ENCODE measurements at regions not wholly inside any gene's neighbourhood (a gene's known extent, or its start where the extent isn't known, plus 50 kb on each side); places are given as distances from the start of the nearest gene placed in this dataset.

- Histone ChIP-seq H4K8ac (ENCODE audit: extremely low read depth, insufficient read depth, low read length) (no peak overlapping the region), H3K4me1 (replicated peaks in 1 of 4; ENCODE audit: control insufficient read depth in 3 of 4, insufficient read depth in 4 of 4, low read length in 3 of 4) (no peaks in the 10 kb centered on the region), H4K5ac (ENCODE audit: insufficient read length, low read depth, low read length) (no peak overlapping the region), H3K56ac (replicated peaks; ENCODE audit: insufficient read length, low read depth, low read length) (no peak overlapping the region), H3K23ac (ENCODE audit: insufficient read length) (no peak overlapping the region), H3K9ac (replicated peaks in 1 of 4; ENCODE audit: extremely low read depth in 1 of 4, low read depth in 3 of 4, low read length in 3 of 4) (no peak overlapping the region), H3K18ac (ENCODE audit: extremely low read depth, low read length) (no peak overlapping the region), H3K79me2 (ENCODE audit: control insufficient read depth in 1 of 2, insufficient read depth in 2 of 2, low read length in 2 of 2) (no peaks in the 10 kb centered on the region), H2BK120ac (replicated peaks; ENCODE audit: low read depth, low read length) (no peak overlapping the region), H3K9me3 (ENCODE audit: insufficient read depth in 2 of 2, low read depth in 1 of 2, low read length in 1 of 2) (no peaks in the 10 kb centered on the region), H2BK5ac (ENCODE audit: low read depth, low read length) (no peak overlapping the region), H3K27me3 (replicated peaks in 1 of 4; ENCODE audit: control insufficient read depth in 3 of 4, extremely low read depth in 1 of 4, insufficient read depth in 3 of 4, low read length in 3 of 4) (peaks cover 0 to 2% (median 0%) of the 10 kb centered on the region in 4 experiments; a peak in 1 of 7 replicates), H3K4me2 (ENCODE audit: insufficient read depth in 1 of 2, low read depth in 2 of 2, low read length in 2 of 2) (no peak overlapping the region), H2AFZ (ENCODE audit: low read length) (no peak overlapping the region), H3K4me3 (ENCODE audit: extremely low read depth in 1 of 4, insufficient read depth in 2 of 4, low read depth in 3 of 4, low read length in 4 of 4) (no peak overlapping the region), H3K36me3 (ENCODE audit: control insufficient read depth in 2 of 4, insufficient read depth in 4 of 4, low read length in 3 of 4) (no peaks in the 10 kb centered on the region), H4K91ac (replicated peaks; ENCODE audit: insufficient read length, low read length) (no peak overlapping the region), H3K27ac (ENCODE audit: low read depth, low read length) (no peak overlapping the region), H4K20me1 (replicated peaks in 1 of 2; ENCODE audit: control insufficient read depth in 1 of 2, insufficient read depth in 2 of 2, low read length in 2 of 2) (no peaks in the 10 kb centered on the region), H3K4ac (replicated peaks; ENCODE audit: insufficient read length, low read depth, low read length) (no peak overlapping the region), H2AK5ac (ENCODE audit: low read depth, low read length) (no peak overlapping the region), H3K79me1 (ENCODE audit: low read depth, low read length) (no peaks in the 10 kb centered on the region), H2BK12ac (ENCODE audit: low read depth, low read length) (no peak overlapping the region), H2BK15ac (ENCODE audit: low read length) (no peak overlapping the region), H2BK20ac (ENCODE audit: low read length) (no peak overlapping the region), H3K14ac (ENCODE audit: insufficient read length) (no peak overlapping the region), H3K23me2 (ENCODE audit: low read depth, low read length) (no peaks in the 10 kb centered on the region; the same call in 1 of the 2 replicates)
- no peak for DNase-seq (ENCODE audit: low read depth in 1 of 2, low spot score in 2 of 2)
- FAIRE-seq: no peak
- ChIA-PET CTCF (ENCODE audit: partially characterized antibody) (interaction anchor here (2.5 kb wide), 1 partner anchor 12 kb away, joined by 9 read pairs; no protein-coding TSS in a partner anchor), POLR2A (ENCODE audit: partially characterized antibody) (no interaction called here)
- WGBS, 2 experiments (ENCODE audit: extremely low coverage in 1 of 2, insufficient coverage in 1 of 2, insufficient read length in 1 of 2, insufficient replicate concordance in 2 of 2, low coverage in 1 of 2, low lambda C conversion rate in 2 of 2, missing lambda C conversion rate in 1 of 2): 90% methylated on average over 2 of the region's 2 CpGs; no CpG with 5 or more reads in 1 of the 2 experiments
- TF ChIP-seq, protein P1, sequence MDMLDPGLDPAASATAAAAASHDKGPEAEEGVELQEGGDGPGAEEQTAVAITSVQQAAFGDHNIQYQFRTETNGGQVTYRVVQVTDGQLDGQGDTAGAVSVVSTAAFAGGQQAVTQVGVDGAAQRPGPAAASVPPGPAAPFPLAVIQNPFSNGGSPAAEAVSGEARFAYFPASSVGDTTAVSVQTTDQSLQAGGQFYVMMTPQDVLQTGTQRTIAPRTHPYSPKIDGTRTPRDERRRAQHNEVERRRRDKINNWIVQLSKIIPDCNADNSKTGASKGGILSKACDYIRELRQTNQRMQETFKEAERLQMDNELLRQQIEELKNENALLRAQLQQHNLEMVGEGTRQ (IDR thresholded peaks at IDR 0.05; ENCODE audit: low read length): no peak
- TF ChIP-seq BRCA1 (IDR thresholded peaks at IDR 0.05; ENCODE audit: low read depth, low read length) (no peak), CREB1 (IDR thresholded peaks at IDR 0.05) (no peak), CBX8 (IDR thresholded peaks at IDR 0.05; ENCODE audit: borderline replicate concordance, low read depth, low read length) (no peak)
These were observed 128.1 kb upstream of the SERTAD2 start for GRCh38 chr2:64781711-64782390.

All from H1 (cell line).